Osteocyte (in vitro differentiated cells): ENCODE measurements at regions not wholly inside any gene's neighbourhood (a gene's known extent, or its start where the extent isn't known, plus 50 kb on each side); places are given as distances from the start of the nearest gene placed in this dataset.

ENCODE experiments used
- DNase-seq: peaks from one replicate; pipeline ENCODE4 v3.0.0; 2021; ENCODE audit warnings: mixed read lengths; ENCODE audit not compliant: unreplicated experiment; ENCODE audit errors: extremely low spot score
- H3K27ac Mint-ChIP-seq: one replicate; pipeline ENCODE4 v1.8.0; 2021; ENCODE audit warnings: mild to moderate bottlenecking, mixed read lengths; ENCODE audit not compliant: unreplicated experiment
- H3K27me3 Mint-ChIP-seq: one replicate; pipeline ENCODE4 v1.8.0; 2021; ENCODE audit warnings: mixed read lengths; ENCODE audit not compliant: unreplicated experiment
- H3K36me3 Mint-ChIP-seq: one replicate; pipeline ENCODE4 v1.8.0; 2021; ENCODE audit warnings: mixed read lengths; ENCODE audit not compliant: unreplicated experiment
- H3K4me1 Mint-ChIP-seq: one replicate; pipeline ENCODE4 v1.8.0; 2021; ENCODE audit warnings: mixed read lengths; ENCODE audit not compliant: unreplicated experiment
- H3K4me3 Mint-ChIP-seq: one replicate; pipeline ENCODE4 v1.8.0; 2021; ENCODE audit warnings: mild to moderate bottlenecking, moderate library complexity, mixed read lengths; ENCODE audit not compliant: unreplicated experiment
- H3K9me3 Mint-ChIP-seq: one replicate; pipeline ENCODE4 v1.8.0; 2021; ENCODE audit warnings: mixed read lengths; ENCODE audit not compliant: unreplicated experiment
- CTCF ChIP-seq: fragments of 200-600 bp; sonication (generic); IDR thresholded peaks from 2 replicates; pipeline ENCODE4 v1.5.0; 2021; ENCODE audit warnings: antibody characterized with exemption, mild to moderate bottlenecking, moderate library complexity

GRCh38 chr12:16962889-16963288 lies 356.9 kb upstream of the LMO3 start:
- no peak for TF ChIP-seq CTCF
- H3K4me3 Mint-ChIP-seq, result no peak overlapping the region
- H3K9me3 Mint-ChIP-seq, result no peaks in the 10 kb centered on the region
- no peaks in the 10 kb centered on the region for H3K36me3 Mint-ChIP-seq
- no peak overlapping the region for H3K27ac Mint-ChIP-seq
- DNase-seq, result no peak
- H3K4me1 Mint-ChIP-seq, result no peaks in the 10 kb centered on the region
- H3K27me3 Mint-ChIP-seq, result no peaks in the 10 kb centered on the region

DNA sequence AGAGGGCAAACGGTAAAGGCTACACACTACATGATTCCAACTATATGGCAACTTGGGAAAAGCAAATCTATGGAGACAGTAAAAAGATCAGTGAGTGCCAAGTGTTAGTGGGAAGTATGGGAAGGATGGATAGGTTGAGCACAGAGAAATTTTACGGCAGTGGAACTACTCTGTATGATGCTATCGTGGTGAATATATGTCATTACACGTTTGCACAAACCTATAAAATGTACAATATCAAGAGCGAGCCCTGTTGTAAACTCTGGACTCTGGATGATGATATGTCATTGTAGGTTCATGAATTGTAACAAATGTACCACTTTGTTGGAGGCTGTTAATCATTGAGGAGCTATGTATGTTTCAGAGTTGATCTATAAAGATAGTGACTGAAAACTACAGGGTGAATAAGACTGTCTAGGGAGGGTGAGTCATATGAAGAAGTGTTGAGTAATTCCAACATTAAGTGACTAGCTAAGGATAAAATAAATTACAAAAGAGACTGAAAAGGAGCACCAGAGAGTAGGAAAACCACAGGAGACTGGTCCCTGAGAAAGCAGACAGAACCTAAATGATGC lies 349.2 kb upstream of the LMO3 start:
- DNase-seq, result no peak
- H3K9me3 Mint-ChIP-seq, result peaks cover 4% of the 10 kb centered on the region
- no peak for TF ChIP-seq CTCF
- H3K4me3 Mint-ChIP-seq, result no peak overlapping the region
- H3K4me1 Mint-ChIP-seq, result no peaks in the 10 kb centered on the region
- no peaks in the 10 kb centered on the region for H3K36me3 Mint-ChIP-seq
- no peaks in the 10 kb centered on the region for H3K27me3 Mint-ChIP-seq
- H3K27ac Mint-ChIP-seq, result no peak overlapping the region

GRCh38 chr12:16949871-16950667 lies 344.1 kb upstream of the LMO3 start:
- Mint-ChIP-seq H3K27me3 (peaks cover 2% of the 10 kb centered on the region), H3K9me3 (peaks cover 4% of the 10 kb centered on the region), H3K27ac (no peak overlapping the region), H3K4me3 (no peak overlapping the region), H3K4me1 (no peaks in the 10 kb centered on the region), H3K36me3 (no peaks in the 10 kb centered on the region)
- DNase-seq, result no peak
- no peak for TF ChIP-seq CTCF

GRCh38 chr12:16949371-16949770 lies 343.4 kb upstream of the LMO3 start:
- Mint-ChIP-seq H3K27me3 (peaks cover 2% of the 10 kb centered on the region), H3K36me3 (no peaks in the 10 kb centered on the region), H3K27ac (no peak overlapping the region), H3K4me1 (no peaks in the 10 kb centered on the region), H3K9me3 (peaks cover 4% of the 10 kb centered on the region), H3K4me3 (no peak overlapping the region)
- DNase-seq, result no peak
- no peak for TF ChIP-seq CTCF

GRCh38 chr12:16946704-16947103 lies 340.7 kb upstream of the LMO3 start:
- no peak for DNase-seq
- Mint-ChIP-seq H3K27ac (no peak overlapping the region), H3K4me1 (no peaks in the 10 kb centered on the region), H3K4me3 (no peak overlapping the region), H3K36me3 (no peaks in the 10 kb centered on the region), H3K27me3 (peaks cover 6% of the 10 kb centered on the region), H3K9me3 (no peaks in the 10 kb centered on the region)
- TF ChIP-seq CTCF, result no peak
